NCI-H226 (cell line): ENCODE measurements at regions not wholly inside any gene's neighbourhood (a gene's known extent, or its start where the extent isn't known, plus 50 kb on each side); places are given as distances from the start of the nearest gene placed in this dataset.

Experiments
- DNase-seq: peaks from one replicate; pipeline ENCODE4 v3.0.0-alpha.2; 2015

GRCh38 chr12:18975933-18976332 is 153.6 kb upstream of the PLEKHA5 start:
- DNase-seq, result no peak

DNA sequence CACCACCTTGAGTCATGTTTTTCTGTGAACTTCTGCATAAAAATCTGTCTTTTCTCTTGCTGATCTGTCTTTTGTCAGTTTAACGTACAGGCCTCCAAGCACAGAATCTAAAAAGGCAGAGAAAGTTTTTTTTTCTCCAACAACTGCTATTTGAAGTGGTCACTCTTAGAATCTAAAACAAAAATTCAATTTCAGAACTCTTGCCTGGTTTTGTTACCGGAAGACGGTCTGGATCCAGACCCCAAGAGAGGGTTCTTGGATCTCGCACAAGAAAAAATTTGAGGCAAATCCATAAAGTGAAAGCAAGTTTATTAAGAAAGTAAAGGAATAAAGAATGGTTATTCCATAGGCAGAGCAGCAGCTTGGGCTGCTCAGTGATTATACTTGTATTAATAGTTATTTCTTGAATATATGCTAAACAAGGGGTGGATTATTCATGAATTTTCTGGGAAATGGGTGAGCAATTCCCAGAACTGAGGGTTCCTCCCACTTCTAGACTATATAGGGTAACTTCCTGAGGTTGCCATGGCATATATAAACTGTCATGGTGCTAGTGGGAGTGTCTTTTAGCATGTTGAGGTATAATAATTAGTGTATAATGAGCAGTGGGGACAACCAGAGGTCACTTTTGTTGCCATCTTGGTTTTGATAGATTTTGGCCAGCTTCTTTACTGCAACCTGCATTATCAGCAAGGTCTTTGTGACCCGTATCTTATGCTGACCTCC is 150.0 kb upstream of the PLEKHA5 start:
- DNase-seq, result no peak

DNA sequence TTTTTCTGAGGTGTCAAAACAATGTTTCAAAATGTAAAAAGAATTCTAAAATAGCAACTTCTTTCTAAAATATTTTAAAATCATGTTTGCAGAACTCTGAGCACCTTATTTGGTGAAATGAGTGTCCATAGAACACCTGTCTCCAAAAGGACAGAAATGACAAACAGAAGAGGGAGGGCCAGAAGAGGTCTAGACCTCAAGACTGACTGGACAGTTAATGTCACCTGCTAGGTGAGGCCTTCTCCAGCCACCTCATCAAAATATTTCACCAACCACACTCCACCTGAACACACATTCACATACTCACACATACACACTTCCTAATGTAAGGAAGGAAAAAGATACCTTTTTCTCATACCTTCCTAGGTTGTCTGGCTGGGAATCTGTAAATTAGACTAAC is 147.8 kb upstream of the PLEKHA5 start:
- no peak for DNase-seq

- DNase-seq, result no peak
Measured at GRCh38 chr12:18982226-18982949, 147.1 kb upstream of the PLEKHA5 start.

GRCh38 chr12:18983854-18984253 is 145.7 kb upstream of the PLEKHA5 start:
- DNase-seq, result no peak

- no peak for DNase-seq
Measured at GRCh38 chr12:18990856-18991255, 138.7 kb upstream of the PLEKHA5 start.

DNA sequence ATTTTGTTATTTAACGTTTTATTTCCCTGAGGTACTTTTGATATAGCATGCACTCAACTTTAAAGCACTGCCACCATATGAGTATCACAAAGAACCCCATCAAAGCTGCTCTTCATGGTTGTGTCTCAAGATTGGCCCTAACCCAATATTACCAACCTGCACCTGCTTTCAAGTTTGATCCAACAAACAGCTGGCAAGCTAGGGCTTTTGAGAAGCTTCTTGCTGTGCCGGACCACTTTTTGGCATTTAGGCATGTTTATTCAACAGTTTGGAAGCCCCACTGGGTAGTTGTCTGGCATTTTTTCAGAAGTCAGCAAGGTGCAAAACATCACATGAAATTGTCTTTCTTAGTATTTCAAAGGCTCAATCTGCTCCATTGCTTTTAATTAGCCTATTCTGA is 137.2 kb upstream of the PLEKHA5 start:
- DNase-seq, result no peak

DNA sequence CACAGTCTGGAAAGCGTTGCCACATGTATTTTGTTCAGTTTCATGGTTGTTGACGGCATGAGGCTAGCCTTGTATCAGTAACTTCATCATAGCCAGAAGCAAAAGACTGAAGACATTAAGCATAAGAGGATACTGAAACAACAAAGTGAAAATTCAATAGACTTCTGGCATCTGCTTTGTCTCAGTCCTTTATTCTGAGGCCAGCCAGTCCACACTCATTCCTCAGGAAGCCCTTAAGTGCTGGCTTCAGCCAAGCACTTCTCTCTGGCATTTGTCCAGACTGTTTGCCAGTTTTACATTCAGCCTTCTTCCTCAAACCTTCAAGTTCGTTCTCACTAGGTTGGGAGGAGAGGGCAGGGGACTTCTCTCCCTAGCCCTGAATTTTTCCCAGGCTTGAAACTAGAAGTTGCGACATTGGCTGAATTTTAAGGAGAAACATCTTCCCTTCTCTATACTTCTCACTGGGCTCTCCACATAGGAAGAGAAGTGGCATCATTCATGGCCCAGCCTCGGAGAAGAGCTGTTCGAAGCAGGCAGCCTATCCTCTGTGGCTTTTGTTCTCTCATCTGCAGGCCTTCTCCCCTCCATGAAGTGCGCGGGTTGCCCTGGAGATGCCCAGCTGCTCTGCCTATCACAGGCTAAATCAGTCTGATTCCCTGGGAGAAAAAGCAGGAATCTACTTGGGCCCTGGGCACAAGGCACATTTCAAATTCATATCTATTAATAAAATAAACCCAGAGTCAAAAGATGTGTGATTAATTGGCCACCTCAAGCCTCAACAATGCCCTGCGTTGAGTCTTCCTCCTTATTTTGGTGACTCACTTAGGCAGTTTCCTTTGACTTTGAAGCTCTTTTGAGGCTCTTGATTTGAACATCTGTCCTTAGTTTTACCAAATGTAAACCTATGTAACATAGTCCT is 130.9 kb upstream of the PLEKHA5 start:
- DNase-seq, result peak; percentile 88

- DNase-seq, result no peak
Measured at GRCh38 chr12:19000836-19001235, 128.7 kb upstream of the PLEKHA5 start.

GRCh38 chr12:19002216-19002615 is 127.3 kb upstream of the PLEKHA5 start:
- peak; percentile 44 for DNase-seq

GRCh38 chr12:19003141-19003540 is 126.4 kb upstream of the PLEKHA5 start:
- DNase-seq, result no peak

DNA sequence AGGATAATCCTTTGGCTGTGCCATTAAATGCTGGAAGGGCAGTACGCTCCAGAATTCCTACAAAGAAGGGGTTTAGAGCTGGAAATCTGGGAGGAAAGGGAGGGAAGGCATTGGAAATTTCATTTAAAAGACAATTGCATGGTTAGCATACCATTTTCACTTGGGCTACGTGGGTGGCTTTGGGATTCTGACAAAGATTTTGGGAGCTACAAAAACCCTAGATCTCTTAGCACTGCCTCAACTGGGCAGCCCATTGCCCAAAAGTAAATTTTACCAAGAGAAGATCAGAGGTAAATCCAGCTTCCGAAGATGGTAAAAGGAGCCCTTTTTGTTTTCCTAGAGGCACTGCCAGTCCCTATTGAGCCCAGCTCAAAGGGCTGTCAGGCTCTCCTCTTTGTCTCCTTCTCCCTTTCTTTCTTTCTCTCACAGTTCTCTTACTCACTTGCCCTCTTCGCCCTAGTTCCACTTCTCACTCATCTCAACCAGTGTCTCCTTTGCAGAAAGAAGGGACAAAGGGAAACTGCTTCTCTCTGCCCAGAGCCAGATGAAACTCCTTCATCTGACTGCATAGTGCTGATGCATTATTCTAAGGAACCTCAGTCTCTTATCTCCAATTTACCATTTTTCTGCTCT is 125.4 kb upstream of the PLEKHA5 start:
- no peak for DNase-seq

- no peak for DNase-seq
Measured at GRCh38 chr12:19005257-19005801, 124.2 kb upstream of the PLEKHA5 start.

DNA sequence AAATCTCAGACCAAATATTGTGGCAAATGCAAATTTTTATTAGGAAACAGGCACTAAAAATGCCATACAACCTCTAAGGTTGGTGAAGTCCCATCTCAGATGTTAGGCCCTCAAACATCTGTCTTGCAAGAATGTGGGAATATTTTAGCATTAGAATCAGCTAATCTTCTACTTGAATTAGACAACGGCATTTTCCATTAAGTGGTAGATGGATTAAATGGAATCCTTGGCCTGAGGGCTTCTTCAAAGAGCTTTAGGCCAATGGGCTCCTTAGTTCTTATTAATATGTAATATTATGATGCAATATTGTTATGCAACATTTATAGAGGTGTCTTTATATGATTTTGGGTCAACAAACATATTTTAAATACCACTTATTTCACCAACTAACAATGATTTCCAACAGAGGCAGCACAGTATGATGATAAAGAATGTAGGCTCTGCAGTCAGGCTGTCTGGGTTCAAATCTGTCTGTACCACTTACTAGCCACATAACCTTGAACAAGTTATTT is 122.9 kb upstream of the PLEKHA5 start:
- no peak for DNase-seq

GRCh38 chr12:19008102-19008501 is 121.4 kb upstream of the PLEKHA5 start:
- no peak for DNase-seq

DNA sequence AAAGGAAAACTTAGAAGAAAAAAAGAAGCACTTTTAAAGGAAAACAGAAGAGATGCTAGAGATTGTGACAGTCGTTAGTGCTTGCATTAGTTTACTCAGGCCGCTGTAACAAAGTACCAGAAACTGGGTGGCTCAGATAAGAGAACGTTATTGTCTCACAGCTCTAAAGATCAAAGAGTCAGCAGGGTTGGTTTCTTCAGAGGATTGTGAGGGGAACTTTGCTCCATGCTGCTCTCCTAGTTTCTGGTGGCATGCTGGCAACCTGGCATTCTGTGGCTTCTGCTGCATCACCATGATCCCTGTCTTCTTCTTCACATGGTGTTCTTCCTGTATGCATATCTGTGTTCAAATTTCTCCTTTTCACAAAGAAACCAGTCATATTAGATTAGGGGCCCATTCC is 119.4 kb upstream of the PLEKHA5 start:
- DNase-seq, result no peak

GRCh38 chr12:19010726-19011125 is 118.8 kb upstream of the PLEKHA5 start:
- no peak for DNase-seq

DNA sequence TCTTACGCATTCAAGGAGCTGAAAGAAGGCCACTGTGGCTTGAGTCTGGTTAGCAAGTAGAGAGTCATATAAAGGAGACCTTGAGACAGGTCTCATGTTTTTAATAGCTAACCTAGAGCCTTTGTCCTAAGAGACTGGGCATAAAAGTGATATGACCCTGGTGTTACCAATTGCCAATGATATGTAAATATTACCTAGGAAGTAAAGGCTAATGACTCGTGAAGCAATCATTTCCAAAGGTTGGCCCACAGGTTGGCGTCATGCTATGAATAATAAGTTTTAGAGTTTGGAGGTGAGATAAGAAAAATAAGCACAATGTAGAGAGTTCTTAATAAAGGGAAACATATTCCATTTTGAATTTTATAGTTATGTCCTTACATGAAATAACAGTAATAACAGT is 116.6 kb upstream of the PLEKHA5 start:
- DNase-seq, result peak; percentile 59

- no peak for DNase-seq
Measured at GRCh38 chr12:19014240-19014639, 115.3 kb upstream of the PLEKHA5 start.

DNA sequence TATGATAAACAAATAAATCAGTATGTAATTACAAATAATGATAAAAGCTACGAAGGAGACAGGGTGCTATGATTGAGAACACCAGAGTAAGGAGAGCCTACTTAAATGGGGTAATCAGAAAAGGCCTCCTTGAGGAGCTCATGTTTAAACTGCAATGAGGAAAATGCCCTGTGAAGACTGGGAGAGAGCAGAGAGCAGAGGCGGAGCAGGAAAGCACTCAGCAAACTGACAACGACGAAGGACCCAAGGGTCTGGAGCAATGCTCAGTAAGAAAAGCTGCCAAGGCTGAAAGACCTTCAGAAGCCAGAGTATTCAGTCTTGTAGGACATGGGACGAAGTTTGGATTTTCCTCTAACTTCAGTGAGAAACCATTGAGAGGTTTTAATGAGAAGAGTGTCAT is 114.2 kb upstream of the PLEKHA5 start:
- DNase-seq, result no peak

- peak; percentile 87 for DNase-seq
Measured at GRCh38 chr12:19018302-19018970, 111.1 kb upstream of the PLEKHA5 start.

- no peak for DNase-seq
Measured at GRCh38 chr12:19021240-19021639, 108.3 kb upstream of the PLEKHA5 start.
